K562 (cell line): ENCODE measurements at regions not wholly inside any gene's neighbourhood (a gene's known extent, or its start where the extent isn't known, plus 50 kb on each side); places are given as distances from the start of the nearest gene placed in this dataset.
A peak's percentile ranks its signal among the peaks of the same experiment; 100 is the strongest.

Source experiments
- BRCA1 ChIP-seq, 2 experiments: fragments of 450-650 bp in 1 of 2; sonication (generic) in 1 of 2; formaldehyde crosslinking in 1 of 2; IDR thresholded peaks; 2 replicates each; pipeline versions ENCODE4 v1.5.0 to v1.6.1; 2017 to 2020; ENCODE audit warnings: mild to moderate bottlenecking in 1 of 2, missing genetic modification reagents in 1 of 2
- CBX3 ChIP-seq, 2 experiments: IDR thresholded peaks; 1 replicate in 1 of 2; 2 replicates in 1 of 2; pipeline ENCODE4 v1.6.1; 2012; ENCODE audit warnings: inconsistent platforms in 2 of 2, low read length in 2 of 2, borderline replicate concordance in 1 of 2, control low read depth in 1 of 2
- CHD4 ChIP-seq: fragments of 200-600 bp; sonication (generic); IDR thresholded peaks from 3 replicates; pipeline ENCODE4 v1.6.1; 2012; ENCODE audit warnings: low read depth, mild to moderate bottlenecking, mixed read lengths, low read length, inconsistent platforms; ENCODE audit not compliant: insufficient read depth, insufficient replicate concordance, poor library complexity, severe bottlenecking
- CTCF ChIP-seq, 3 experiments: IDR thresholded peaks in 2 of 3; conservative IDR thresholded peaks in 1 of 3; 2 replicates each; pipeline ENCODE4 v1.5.1; 2011 to 2012; ENCODE audit warnings: low read length in 3 of 3, mild to moderate bottlenecking in 3 of 3, control low read depth in 2 of 3, improper control_type of control experiment in 1 of 3, inconsistent platforms in 1 of 3, low read depth in 1 of 3, mixed read lengths in 1 of 3, moderate library complexity in 1 of 3; ENCODE audit not compliant: insufficient read depth in 2 of 3
- FOXJ3 ChIP-seq: sonication (generic); formaldehyde crosslinking; IDR thresholded peaks from 2 replicates; pipeline ENCODE4 v1.4.0; 2020; ENCODE audit warnings: mild to moderate bottlenecking, missing genetic modification reagents
- NFYB ChIP-seq: IDR thresholded peaks from 2 replicates; pipeline ENCODE4 v1.6.1; 2011; ENCODE audit warnings: mild to moderate bottlenecking, moderate library complexity; ENCODE audit not compliant: insufficient read length; ENCODE audit errors: extremely low read depth
- NONO ChIP-seq, 2 experiments: fragments of 200-400 bp in 1 of 2; fragments of 450-650 bp in 1 of 2; formaldehyde crosslinking in 1 of 2; IDR thresholded peaks; 2 replicates each; pipeline ENCODE4 v1.6.1; 2017; ENCODE audit warnings: low read depth in 2 of 2, mild to moderate bottlenecking in 2 of 2, moderate library complexity in 2 of 2, low read length in 1 of 2
- SMC3 ChIP-seq: conservative IDR thresholded peaks from 2 replicates; pipeline ENCODE4 v1.6.1; 2011; ENCODE audit warnings: low read depth, low read length, improper control_type of control experiment; ENCODE audit not compliant: insufficient read depth
- ZBTB1 ChIP-seq: sonication (generic); formaldehyde crosslinking; IDR thresholded peaks from 2 replicates; pipeline ENCODE4 v1.8.1; 2023; ENCODE audit warnings: missing genetic modification reagents, low read depth, mild to moderate bottlenecking, borderline replicate concordance
- ZBTB49 ChIP-seq: sonication (generic); formaldehyde crosslinking; IDR thresholded peaks from 2 replicates; pipeline ENCODE4 v1.8.0; 2022; ENCODE audit warnings: missing genetic modification reagents, mild to moderate bottlenecking, borderline replicate concordance
- ZNF347 ChIP-seq: fragments of 450-650 bp; formaldehyde crosslinking; IDR thresholded peaks from 2 replicates; pipeline ENCODE4 v1.4.0; 2020; ENCODE audit warnings: low read depth, mild to moderate bottlenecking, moderate library complexity

DNA sequence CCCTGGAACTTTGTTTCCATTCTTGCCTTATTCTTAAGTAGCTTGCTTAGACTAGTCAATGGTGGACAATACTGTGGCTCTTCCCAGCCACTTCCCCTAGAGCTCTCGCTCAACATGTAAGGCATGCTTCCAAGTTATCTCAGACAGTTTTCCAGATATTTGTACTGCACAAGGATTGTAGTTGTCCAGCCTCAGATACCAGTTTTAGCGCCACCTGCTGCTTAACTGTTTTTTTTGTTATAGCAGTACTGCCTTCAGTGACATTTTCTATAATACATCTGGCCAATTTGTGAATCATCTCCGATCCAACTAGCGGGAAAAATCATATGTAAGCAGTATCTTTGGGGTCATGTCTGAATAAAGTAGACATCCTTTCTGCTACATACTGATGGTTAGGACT, 346.7 kb upstream of the ADGRL4 start:
- no peak for TF ChIP-seq FOXJ3 (CRISPR knock-in tag)
- 0 out of 6 replicates have a peak, but pooled peaks of 1 of the 3 experiments have one; percentile 18 for TF ChIP-seq CTCF (IDR thresholded peaks at IDR 0.05 in 2 of 3, conservative IDR thresholded peaks at IDR 0.05 in 1 of 3; ENCODE audit: insufficient read depth in 2 of 3, low read depth in 1 of 3, low read length in 3 of 3)
- TF ChIP-seq CHD4 = no peak
- no peak for TF ChIP-seq NFYB
- TF ChIP-seq CBX3 (IDR thresholded peaks at IDR 0.05; ENCODE audit: borderline replicate concordance in 1 of 2, low read length in 2 of 2) = no peak
- TF ChIP-seq SMC3 = no peak
- TF ChIP-seq ZBTB49 (CRISPR knock-in tag) = no peak
- no peak for TF ChIP-seq NONO (IDR thresholded peaks at IDR 0.05; ENCODE audit: low read depth in 2 of 2, low read length in 1 of 2)
- no peak for TF ChIP-seq ZBTB1
- TF ChIP-seq ZNF347 (CRISPR knock-in tag) = no peak
- no peak for TF ChIP-seq BRCA1 (IDR thresholded peaks at IDR 0.05)
- no peak for TF ChIP-seq BRCA1 (CRISPR knock-in tag; IDR thresholded peaks at IDR 0.05)
